ENCODE measurements at regions not wholly inside any gene's neighbourhood (a gene's known extent, or its start where the extent isn't known, plus 50 kb on each side); places are given as distances from the start of the nearest gene placed in this dataset.

GRCh38 chr2:234166531-234166930 lies 116.0 kb downstream of the SPP2 start:
- TF ChIP-seq CTCF (IDR thresholded peaks at IDR 0.05): no peak
- DNase-seq (ENCODE audit: low spot score): no peak
- H3K4me3 ChIP-seq: no peak overlapping the region
- no peak overlapping the region for H3K27ac ChIP-seq

GRCh38 chr2:234165421-234165820 lies 114.9 kb downstream of the SPP2 start:
- no peak for DNase-seq (ENCODE audit: low spot score)
- TF ChIP-seq CTCF (IDR thresholded peaks at IDR 0.05): no peak
- no peak overlapping the region for H3K4me3 ChIP-seq
- no peak overlapping the region for H3K27ac ChIP-seq

GRCh38 chr2:234164493-234165413 lies 114.3 kb downstream of the SPP2 start:
- no peak for TF ChIP-seq CTCF (IDR thresholded peaks at IDR 0.05)
- DNase-seq (ENCODE audit: low spot score): no peak
- Histone ChIP-seq H3K27ac (no peak overlapping the region), H3K4me3 (no peak overlapping the region)

- TF ChIP-seq CTCF (IDR thresholded peaks at IDR 0.05): no peak
- DNase-seq (ENCODE audit: low spot score): no peak
- Histone ChIP-seq H3K4me3 (no peak overlapping the region), H3K27ac (no peak overlapping the region)
Measured at GRCh38 chr2:234163510-234164045, 113.1 kb downstream of the SPP2 start.

GRCh38 chr2:234162861-234163260 lies 112.4 kb downstream of the SPP2 start:
- no peak for TF ChIP-seq CTCF (IDR thresholded peaks at IDR 0.05)
- no peak for DNase-seq (ENCODE audit: low spot score)
- Histone ChIP-seq H3K27ac (no peak overlapping the region), H3K4me3 (no peak overlapping the region)

- TF ChIP-seq CTCF (IDR thresholded peaks at IDR 0.05): no peak
- no peak for DNase-seq (ENCODE audit: low spot score)
- no peak overlapping the region for H3K27ac ChIP-seq
- H3K4me3 ChIP-seq: no peak overlapping the region
Measured at GRCh38 chr2:234161932-234162331, 111.4 kb downstream of the SPP2 start.

GRCh38 chr2:234158812-234159211 lies 108.3 kb downstream of the SPP2 start:
- Histone ChIP-seq H3K27ac (no peak overlapping the region), H3K4me3 (no peak overlapping the region)
- DNase-seq (ENCODE audit: low spot score): no peak
- TF ChIP-seq CTCF (IDR thresholded peaks at IDR 0.05): no peak
